Heart left ventricle (tissue), 16 donors: ENCODE measurements at regions not wholly inside any gene's neighbourhood (a gene's known extent, or its start where the extent isn't known, plus 50 kb on each side); places are given as distances from the start of the nearest gene placed in this dataset.

Source experiments
- ATAC-seq, 4 donors: fragments of 200-7000 bp; cut with Tn5 transposase; one replicate each; pipeline ENCODE4 v1.9.1; 2020 to 2022; ENCODE audit warnings: moderate library complexity in 4 of 4, mild to moderate bottlenecking in 3 of 4, moderate number of reproducible peaks in 1 of 4
- DNase-seq, 5 donors: peaks; one replicate each; pipeline ENCODE4 v3.0.0-alpha.2; 2020
- H3K27ac ChIP-seq, 12 donors: fragments of 200-600 bp; sonication (generic) in 4 of 12; one replicate each; pipeline versions ENCODE4 v1.5.0 to v1.8.0; 2016 to 2022; ENCODE audit warnings: mild to moderate bottlenecking in 2 of 12
- H3K27me3 ChIP-seq, 9 donors: fragments of 200-600 bp; sonication (generic) in 2 of 9; one replicate each; pipeline versions ENCODE4 v1.5.1 to v1.8.0; 2016 to 2022; ENCODE audit warnings: mild to moderate bottlenecking in 3 of 9
- H3K36me3 ChIP-seq, 9 donors: fragments of 200-600 bp; sonication (generic) in 2 of 9; one replicate each; pipeline versions ENCODE4 v1.5.0 to v1.8.0; 2018 to 2022; ENCODE audit warnings: mild to moderate bottlenecking in 2 of 9
- H3K4me1 ChIP-seq, 12 donors: fragments of 200-600 bp; sonication (generic) in 4 of 12; one replicate each; pipeline versions ENCODE4 v1.5.0 to v1.8.0; 2016 to 2022; ENCODE audit warnings: mild to moderate bottlenecking in 3 of 12
- H3K4me3 ChIP-seq, 12 donors: fragments of 200-600 bp; sonication (generic) in 4 of 12; one replicate each; pipeline versions ENCODE4 v1.5.0 to v1.8.0; 2017 to 2022; ENCODE audit warnings: mild to moderate bottlenecking in 9 of 12, moderate library complexity in 4 of 12
- H3K9me3 ChIP-seq, 12 donors: fragments of 200-600 bp; sonication (generic) in 4 of 12; one replicate each; pipeline versions ENCODE4 v1.5.0 to v1.8.0; 2016 to 2022; ENCODE audit warnings: mild to moderate bottlenecking in 1 of 12
- CTCF ChIP-seq, 12 donors: fragments of 200-600 bp; sonication (generic) in 4 of 12; IDR thresholded peaks; one replicate each; pipeline versions ENCODE4 v1.5.0 to v1.8.0; 2018 to 2022; ENCODE audit warnings: antibody characterized with exemption in 12 of 12, mild to moderate bottlenecking in 5 of 12
- POLR2A ChIP-seq, 2 donors: fragments of 450-650 bp; IDR thresholded peaks; one replicate each; pipeline ENCODE4 v1.6.1; 2017; ENCODE audit warnings: antibody characterized with exemption in 2 of 2, mild to moderate bottlenecking in 2 of 2, moderate library complexity in 2 of 2
- WGBS, 4 donors: extraction: QIAGEN DNeasy Blood & Tissue Kit in 2 of 4; methylation state at CpG; one replicate each; pipeline versions ENCODE4 v1.1.5 to v1.1.7; 2013 to 2018; 5-methylcytosine and 5-hydroxymethylcytosine counted together
- intact Hi-C, 10 donors: fragments of 100-400 bp; cut with DNase I; formaldehyde crosslinking; loops; one replicate each; pipeline versions ENCODE4 v1.11.1 to v1.14.2; 2022
- donor health status: ischemic (EF 13 %, LVEDD 7.1; RV severe dilation, severe dysfunction).
- donor health status: healthy with polysubstance abuse.
- donor health status: DM: no; HTN: yes; CAD: no.
- donor health status: DM: no; HTN: no; CAD: no.
- donor health status: ischemic (EF 25% LVEDD 6.9; RV normal size, moderate dysfunction).
- donor health status: ischemic (EF 25% LVEDD 5.7; RV mildly dilated, moderate dysfunction).
- donor health status: healthy.
- donor health status: DM: yes; HTN: yes; CAD: no.
- donor health status: ischemic (EF 35%, LVEDD 5.7; RV mildly dilated, moderate dysfunction).
- donor health status: nonischemic (EF 11% LVEDD 7.7; RV severe dilation, severe dysfunction).
- donor health status: DM: yes; HTN: yes; CAD: no.
- donor health status: PGD.
- donor health status: ischemic (EF 29% LVEDD 5.4; RV normal size, mild dysfunction).
- donor health status: nonischemic (EF 23%, LVEDD 6.1; RV moderate dilation, normal function).

- 82 to 86% (median 84%) methylated on average over 4 of the region's 4 CpGs for WGBS, 4 donors
- Histone ChIP-seq H3K36me3 (no peaks in the 10 kb centered on the region), H3K4me3 (no peak overlapping the region), H3K27ac (no peak overlapping the region), H3K4me1 (no peaks in the 10 kb centered on the region), H3K9me3 (no peaks in the 10 kb centered on the region), H3K27me3 (peaks cover 0 to 14% (median 0%) of the 10 kb centered on the region in 9 donors)
- ATAC-seq (no peak), DNase-seq (no peak)
- intact Hi-C loops = no loop called here
- no peak for TF ChIP-seq POLR2A (IDR thresholded peaks at IDR 0.05)
- TF ChIP-seq CTCF (IDR thresholded peaks at IDR 0.05) = no peak
Measured at GRCh38 chr10:8144496-8144895, 90.0 kb downstream of the GATA3 start.

- H3K27ac ChIP-seq = no peak overlapping the region
- H3K36me3 ChIP-seq = no peaks in the 10 kb centered on the region
- H3K9me3 ChIP-seq = no peaks in the 10 kb centered on the region
- ATAC-seq = no peak
- no peak for DNase-seq
- peaks cover 0 to 23% (median 0%) of the 10 kb centered on the region in 9 donors for H3K27me3 ChIP-seq
- 48 to 53% (median 51%) methylated on average over 9 of the region's 9 CpGs for WGBS, 4 donors
- intact Hi-C loops = no loop called here
- H3K4me1 ChIP-seq = no peaks in the 10 kb centered on the region
- H3K4me3 ChIP-seq = no peak overlapping the region
- TF ChIP-seq CTCF (IDR thresholded peaks at IDR 0.05) (no peak), POLR2A (IDR thresholded peaks at IDR 0.05) (no peak)
Measured at GRCh38 chr10:8146650-8147049, 92.2 kb downstream of the GATA3 start.

GRCh38 chr10:8149991-8150390 is 95.5 kb downstream of the GATA3 start:
- no peak for ATAC-seq
- 84 to 93% (median 87%) methylated on average over 12 of the region's 12 CpGs for WGBS, 4 donors
- H3K4me3 ChIP-seq = no peak overlapping the region
- intact Hi-C loops = no loop called here
- no peak overlapping the region for H3K27ac ChIP-seq
- peaks cover 0 to 26% (median 0%) of the 10 kb centered on the region in 9 donors for H3K27me3 ChIP-seq
- H3K4me1 ChIP-seq = no peaks in the 10 kb centered on the region
- no peak for TF ChIP-seq CTCF (IDR thresholded peaks at IDR 0.05)
- no peak for DNase-seq
- no peaks in the 10 kb centered on the region for H3K9me3 ChIP-seq
- H3K36me3 ChIP-seq = no peaks in the 10 kb centered on the region

GRCh38 chr10:8150401-8150905 is 96.0 kb downstream of the GATA3 start:
- no peak overlapping the region for H3K27ac ChIP-seq
- H3K27me3 ChIP-seq = peaks cover 0 to 26% (median 0%) of the 10 kb centered on the region in 9 donors
- no peaks in the 10 kb centered on the region for H3K4me1 ChIP-seq
- intact Hi-C loops = no loop called here
- TF ChIP-seq CTCF (IDR thresholded peaks at IDR 0.05) = no peak
- no peak for TF ChIP-seq POLR2A (IDR thresholded peaks at IDR 0.05)
- ATAC-seq = no peak
- H3K9me3 ChIP-seq = no peaks in the 10 kb centered on the region
- DNase-seq = no peak
- WGBS, 4 donors = 49 to 61% (median 58%) methylated on average over 7 of the region's 7 CpGs
- no peak overlapping the region for H3K4me3 ChIP-seq
- no peaks in the 10 kb centered on the region for H3K36me3 ChIP-seq
